NCI-H524 treated with DMSO at 0.1 percent for 48 hours (cell line): ENCODE measurements at regions not wholly inside any gene's neighbourhood (a gene's known extent, or its start where the extent isn't known, plus 50 kb on each side); places are given as distances from the start of the nearest gene placed in this dataset.
A peak's percentile ranks its signal among the peaks of the same experiment; 100 is the strongest.

ENCODE experiments used
- DNase-seq: peaks from one replicate; lab custom pipeline; 2025; lab: John Stamatoyannopoulos, UW

DNA sequence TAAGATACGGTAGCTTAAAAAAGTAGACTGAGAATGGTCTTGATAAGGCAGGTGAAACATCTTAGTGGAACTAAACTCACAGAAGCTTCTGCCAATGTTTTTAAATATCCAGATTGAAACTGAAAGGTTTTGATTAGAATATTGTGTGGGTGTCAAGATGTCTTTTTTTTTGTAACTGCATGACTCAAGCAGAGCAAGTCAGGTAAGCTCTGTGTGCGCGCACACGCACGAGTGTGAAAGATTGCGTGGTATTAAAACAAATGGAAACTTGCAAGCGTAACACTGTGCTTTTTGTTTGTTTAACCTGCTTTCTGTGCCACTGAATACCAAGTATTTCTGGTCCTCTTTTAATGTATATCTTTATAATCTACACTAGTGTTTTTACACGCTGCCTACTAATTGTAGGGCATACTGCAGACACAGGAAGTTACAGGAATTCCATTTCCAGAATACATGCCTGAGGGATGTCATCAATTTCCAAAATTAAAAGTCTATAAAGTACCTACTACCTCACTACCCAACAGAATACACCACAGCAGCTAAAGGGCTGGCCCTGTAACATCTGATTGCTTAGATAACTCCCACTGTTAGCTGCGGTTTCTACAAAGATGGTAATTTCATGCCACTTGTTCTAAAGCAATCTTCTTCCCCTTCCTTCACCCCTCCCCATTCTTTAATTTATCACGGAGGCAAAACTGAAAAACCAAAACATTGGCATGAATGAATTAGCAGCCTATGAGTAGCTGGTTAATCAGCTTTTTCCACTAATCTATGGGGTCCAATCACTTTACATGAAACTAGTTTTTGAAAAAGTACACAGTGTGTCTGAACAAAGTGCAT, 472.8 kb downstream of the SHQ1 start:
- no peak for DNase-seq

DNA sequence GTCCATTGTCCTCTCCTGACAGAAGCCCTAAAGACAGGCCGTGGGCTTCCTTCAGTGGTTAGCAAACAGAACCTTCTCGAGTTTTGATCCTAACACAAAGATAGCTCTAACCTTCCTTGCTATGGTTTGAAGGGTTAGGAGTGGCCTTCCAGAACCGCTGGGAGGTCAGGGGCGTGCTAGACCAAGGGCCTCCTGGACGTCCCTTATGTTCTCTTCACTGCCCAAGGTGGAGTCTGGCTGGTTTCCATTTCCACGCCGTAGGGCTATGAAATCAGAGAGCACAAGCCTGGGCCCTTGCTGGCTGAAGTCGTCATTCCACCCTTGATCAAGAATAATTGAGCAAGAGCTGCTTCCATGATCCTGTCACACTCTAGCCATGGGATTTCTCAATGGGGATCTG, 475.1 kb downstream of the SHQ1 start:
- no peak for DNase-seq

DNA sequence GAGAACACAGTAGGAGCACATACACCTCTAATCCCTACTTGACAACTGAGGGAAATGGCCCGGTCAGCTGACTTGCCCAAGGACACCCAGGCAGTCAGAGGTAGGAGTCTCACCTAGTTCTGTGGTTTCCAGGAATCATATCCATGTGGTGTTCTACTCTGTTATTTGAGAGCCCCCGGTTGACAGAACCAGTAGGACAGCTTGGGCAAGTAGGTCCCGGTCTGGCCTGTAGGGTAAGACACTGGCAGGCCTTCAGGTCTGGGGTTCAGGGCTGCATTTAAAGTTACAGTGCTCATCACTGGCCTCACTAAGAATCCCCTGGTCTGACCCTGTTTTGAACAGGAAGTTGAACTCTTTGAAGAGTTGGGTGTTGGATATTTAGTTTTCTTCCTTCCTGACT, 476.1 kb downstream of the SHQ1 start:
- DNase-seq: no peak

DNA sequence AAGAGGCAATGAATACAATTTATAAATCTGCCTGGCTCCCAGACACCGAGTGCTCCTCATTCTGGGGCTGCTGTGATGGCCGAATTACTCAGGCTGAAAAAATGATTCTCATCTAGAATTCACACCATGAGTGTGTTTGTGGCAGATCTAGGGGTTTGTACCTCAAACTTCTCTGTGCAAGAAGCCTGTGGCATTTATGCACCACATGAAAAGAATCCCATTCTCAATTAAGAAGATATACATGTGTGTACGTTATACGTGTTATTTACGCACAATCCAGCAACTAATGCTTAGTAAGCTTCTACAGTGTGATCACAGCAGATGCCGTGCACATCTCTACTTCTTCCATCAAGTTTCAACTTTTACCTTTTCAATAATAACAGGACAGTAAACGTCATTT, 476.8 kb downstream of the SHQ1 start:
- no peak for DNase-seq

DNA sequence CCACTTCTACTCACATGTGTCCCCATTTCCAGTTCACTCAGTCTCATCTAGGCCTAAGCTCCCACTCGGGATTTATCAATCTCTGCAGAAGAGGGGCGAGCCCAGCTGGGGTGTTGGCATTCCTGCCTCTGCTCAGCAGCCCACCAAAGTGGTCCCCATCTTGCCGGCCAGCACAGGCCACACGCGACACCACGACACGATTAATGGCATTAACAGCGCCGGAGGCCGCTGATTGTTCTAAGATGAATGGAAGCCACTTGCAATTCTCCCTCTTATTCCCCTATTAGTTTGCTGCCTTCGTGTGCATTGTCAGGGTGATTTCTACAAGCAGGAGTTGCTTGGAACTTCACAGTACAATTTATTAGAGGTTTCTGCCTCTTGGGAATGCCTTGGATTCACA, 477.3 kb downstream of the SHQ1 start:
- no peak for DNase-seq

DNA sequence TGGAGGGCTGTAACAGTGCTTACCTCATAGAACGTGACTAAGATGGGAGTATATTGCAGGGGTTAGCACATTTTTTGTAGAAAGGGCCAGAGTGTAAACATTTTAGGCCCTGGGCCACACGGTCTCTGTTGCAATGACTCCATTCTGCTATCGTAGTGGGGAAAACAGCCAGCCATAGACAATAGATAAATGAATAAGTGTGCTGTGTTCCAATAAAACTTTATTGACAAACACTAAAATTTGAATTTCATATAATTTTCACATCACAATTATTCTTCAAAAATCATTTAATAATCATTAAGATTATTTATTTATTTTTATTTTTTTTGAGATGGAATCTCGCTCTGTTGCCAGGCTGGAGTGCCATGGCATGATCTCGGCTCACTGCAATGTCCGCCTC, 478.6 kb downstream of the SHQ1 start:
- DNase-seq: no peak

DNA sequence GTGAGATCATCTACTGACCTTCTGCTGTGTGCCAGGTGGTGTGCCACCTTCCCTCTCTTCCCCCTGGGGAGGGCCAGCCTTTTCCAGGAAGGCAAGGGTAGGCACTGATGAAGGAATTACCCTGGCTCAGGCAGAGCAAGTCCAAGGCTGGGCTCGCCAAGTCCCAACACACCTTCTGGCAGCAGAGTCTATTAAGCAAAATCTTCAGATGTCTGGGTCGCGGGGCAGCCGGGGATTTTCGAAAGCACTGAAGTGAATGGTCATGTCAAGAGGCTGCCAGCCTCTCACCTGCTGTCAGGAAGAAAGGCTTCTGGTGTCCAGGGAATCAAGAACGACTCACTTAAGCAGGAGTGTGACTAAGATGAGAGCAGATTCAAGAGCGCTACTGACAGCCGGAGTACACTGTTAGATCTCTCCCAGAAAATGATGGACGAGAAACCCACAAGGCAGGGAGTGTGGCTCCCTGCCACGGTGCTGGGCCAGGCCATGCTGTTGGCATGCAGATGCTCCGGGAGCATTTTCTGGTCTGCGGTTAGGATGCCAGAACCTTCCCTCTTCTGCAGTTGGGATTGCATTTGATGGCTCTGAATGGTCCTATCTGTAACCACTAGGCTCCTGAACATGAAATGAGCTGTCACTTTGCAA, 479.8 kb downstream of the SHQ1 start:
- DNase-seq: peak; percentile 88

DNA sequence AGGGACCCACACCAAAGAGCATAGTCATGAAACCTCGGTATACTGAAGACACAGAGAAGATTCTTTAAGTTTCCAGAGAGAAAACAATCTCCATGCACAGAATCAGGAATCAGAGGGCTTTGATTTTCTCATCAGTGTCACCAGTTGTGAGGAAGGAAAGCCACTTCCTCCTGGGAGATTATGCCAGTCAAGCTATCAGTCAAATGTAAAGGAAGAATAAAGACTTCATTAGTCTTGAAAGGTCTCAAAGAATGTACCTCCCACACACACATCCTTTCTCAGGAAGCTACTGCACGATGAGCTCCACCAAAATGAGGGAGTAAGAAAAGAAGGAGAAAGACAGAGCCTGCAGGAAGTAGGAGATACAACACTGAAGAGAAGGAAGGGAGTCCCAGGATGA, 486.3 kb downstream of the SHQ1 start:
- no peak for DNase-seq

DNA sequence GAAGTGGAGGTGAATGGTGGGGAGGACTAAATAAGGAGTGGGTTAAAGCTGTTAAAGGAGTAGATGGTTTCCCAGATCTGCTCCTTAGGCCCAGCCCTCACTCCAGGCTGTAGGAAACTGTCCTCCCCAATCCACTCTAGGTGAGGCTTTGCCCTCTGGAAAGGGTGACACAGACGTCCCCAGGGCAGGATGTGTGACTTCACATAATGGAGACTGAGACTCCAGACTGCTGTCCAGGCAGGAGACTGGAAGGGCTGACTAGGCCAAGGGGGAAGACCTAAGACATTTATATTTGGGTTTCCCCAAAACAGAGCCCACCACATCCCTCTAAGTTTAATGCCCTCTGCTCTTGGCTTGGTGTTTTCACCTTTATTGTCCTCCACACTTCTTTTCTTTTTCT, 488.5 kb downstream of the SHQ1 start:
- no peak for DNase-seq

DNA sequence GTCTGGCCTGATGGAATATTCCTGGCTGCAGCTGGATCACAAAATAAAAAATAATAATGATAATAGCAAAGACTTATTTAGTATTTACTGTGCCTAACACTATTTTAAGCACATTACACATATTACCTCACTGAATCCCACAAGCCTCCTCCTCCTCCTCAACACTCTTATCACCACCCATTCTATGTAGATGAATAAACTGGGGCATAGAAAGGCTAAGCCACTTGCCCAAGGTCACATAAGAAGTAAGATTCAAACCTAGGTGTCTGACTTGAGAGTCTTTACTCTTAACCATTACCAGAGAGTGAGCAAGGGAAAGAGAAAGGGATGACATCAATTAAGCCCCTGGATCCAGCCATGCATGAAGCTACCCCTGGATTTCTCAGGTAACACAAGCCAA, 493.1 kb downstream of the SHQ1 start:
- no peak for DNase-seq

DNA sequence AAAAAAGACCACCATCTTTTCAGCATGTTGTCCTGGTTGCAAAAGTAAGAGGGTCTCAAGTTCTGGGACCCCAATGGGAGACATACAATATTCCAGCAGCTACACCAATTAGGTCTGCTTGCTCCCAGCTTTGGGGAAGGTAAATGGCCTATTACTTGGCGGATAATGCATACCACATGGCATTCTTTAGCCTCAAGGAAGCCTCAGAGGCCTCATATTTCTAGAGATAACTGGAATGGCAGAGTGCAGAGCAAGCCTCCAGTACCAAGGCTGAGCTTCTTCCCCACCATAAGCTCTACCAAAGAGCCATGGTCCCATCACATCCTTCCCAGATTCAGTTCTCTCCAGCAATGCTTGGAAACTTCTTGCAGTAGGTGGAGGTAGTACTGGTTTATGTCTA, 493.8 kb downstream of the SHQ1 start:
- DNase-seq: no peak

DNA sequence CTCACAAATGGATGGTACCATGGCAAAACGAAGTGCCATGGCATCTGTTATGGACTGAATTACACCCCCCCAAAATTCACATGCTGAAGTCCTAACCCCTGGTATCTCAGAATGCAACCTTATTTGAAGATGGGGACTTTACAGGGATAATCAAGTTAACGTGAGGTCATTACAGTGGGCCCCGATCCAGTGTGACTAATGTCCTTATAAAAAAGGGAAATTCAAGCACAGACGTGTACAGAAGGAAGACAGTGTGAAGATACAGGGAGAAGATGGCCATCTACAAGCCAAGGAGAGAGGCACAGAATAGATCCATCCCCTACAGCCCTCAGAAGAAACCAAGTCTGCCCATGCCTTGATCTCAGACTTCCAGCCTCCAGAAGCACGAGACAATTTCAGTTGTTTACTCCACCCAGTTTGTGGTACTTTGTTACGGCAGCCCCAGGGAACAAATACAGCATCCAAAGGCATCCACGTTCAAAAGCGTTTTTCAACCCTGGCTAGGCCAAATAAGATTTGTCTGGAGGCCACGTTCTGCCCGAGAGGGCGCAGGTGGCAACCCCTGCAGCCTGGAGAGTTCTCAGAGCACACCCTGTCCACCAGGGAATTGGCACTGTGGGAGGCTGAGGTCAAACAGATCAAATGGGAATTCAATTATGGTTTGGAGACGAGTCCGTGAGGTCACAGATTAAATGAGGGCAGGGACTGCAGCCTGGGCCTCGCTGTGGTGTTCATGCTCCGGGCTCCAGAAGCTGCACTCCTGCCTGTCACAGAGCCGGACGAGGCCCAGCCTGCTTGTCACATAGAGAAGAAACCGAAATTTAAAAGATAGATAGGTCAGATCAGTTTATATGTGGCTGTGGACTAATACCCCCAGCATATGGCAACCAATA, 494.8 kb downstream of the SHQ1 start:
- DNase-seq: no peak

DNA sequence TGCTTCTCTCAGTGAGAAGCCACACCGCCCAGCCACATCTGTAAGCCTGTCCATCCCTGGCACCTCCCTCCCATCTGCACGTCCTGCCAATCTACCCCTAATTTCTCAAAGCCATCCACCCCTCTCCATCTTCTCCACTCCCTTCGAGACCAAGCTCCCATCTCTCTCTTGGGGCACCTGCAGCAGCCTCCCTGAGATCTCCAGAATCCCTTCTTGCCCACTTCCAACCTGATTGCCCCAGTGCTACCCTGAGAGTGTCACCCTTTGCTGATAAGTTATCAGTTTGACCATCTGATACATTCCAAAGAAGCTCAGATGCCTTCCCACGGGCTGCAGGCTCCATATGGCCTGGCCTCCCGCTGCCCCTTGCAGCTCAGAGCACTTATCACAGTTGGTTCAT, 496.1 kb downstream of the SHQ1 start:
- no peak for DNase-seq

DNA sequence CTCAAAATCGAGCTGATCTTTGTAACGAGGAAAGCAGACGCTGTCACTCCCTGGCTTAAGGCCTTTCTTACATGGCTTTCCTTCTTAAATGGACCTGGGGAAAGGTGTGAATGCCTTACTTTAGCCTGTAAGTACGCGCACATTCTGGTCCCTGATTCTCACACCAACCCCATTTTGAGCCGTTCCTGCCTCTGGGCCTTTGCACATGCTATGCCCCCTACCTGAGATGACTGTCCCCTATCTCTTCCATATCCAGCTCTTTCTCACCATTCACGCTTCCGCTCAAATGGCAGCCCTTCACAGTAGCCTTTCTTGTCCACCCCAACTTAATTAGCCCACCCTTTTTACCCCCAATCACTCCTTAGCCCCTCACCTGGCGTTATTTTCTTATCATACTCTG, 496.7 kb downstream of the SHQ1 start:
- no peak for DNase-seq

DNA sequence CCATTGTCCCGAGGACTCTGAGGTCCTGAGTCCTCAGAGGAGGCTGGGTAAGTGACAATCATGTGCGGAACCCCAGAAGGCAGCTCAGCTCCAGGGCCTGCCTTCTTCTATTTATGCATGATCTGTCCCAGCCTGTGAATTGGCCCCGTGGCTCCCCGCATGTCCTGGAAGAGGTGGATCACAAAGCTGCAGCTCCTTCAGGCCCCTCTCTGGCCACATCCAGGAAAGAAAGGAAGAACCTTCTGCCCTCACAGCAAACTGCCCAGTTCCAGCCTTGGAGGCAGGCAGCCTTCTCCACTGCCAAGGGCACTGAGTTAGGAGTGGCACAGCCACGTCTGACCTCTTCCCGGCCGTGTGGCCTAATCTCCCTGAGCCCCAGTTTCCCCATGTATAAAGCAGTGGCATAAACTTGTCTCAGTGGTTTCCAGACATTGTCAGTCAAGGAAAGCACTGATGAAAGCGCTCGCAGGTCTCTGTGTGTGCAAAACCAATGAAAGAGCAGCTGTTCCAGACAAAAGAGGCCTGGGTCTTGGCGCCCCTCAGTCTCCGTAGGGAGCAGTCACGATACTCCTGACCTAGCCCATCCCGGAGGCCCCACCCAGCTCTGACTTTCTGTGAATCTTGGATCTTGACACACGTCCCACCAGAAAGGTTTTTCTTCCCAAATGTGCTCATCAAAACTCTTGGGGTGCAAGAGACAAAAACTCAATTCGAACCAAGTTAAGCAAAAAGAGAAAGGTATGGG, 497.3 kb downstream of the SHQ1 start:
- no peak for DNase-seq

DNA sequence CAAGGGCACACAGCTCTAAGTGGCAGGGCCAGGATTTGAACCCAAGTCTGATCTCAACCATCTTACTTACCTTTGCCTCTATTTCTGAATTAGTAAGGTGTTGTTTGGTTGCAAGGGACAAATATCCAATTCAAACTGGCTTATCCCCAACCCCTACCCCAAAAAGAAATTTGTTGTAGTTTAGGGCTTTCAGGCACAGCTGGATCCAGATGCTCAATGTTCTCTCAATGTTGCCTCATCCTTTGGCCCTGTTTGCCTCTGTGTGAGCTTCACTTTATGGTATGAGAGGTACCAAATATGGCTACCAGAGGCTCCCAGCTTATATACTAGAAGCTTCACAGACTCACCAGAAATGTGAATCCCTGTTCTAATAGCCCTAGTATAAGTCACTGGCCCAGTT, 499.9 kb downstream of the SHQ1 start:
- DNase-seq: no peak

DNA sequence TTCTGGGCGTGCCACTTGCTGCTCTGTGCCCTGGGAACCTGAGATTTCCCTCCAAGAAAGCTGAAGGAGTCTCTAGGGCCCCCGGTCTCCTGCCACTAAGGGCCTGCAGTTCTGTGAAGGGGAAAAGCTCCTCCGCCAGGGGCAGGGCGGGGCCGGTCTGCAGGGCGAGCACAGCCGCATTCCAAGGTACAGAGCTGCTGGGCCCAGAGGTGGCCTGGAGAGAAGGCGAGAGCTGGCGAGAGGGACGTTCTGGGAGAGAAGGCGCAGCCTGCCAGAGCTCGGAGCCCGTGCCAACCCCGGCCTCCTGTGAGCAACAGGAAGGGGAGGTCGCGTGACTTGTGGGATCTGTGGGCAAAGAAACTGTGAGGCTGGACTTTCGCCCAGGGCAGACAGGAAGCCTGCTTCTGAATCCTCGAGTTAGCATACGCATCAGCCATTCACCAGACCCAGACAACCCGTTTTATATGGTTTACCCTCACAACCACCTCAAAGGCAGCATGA, 500.4 kb downstream of the SHQ1 start:
- DNase-seq: no peak

DNA sequence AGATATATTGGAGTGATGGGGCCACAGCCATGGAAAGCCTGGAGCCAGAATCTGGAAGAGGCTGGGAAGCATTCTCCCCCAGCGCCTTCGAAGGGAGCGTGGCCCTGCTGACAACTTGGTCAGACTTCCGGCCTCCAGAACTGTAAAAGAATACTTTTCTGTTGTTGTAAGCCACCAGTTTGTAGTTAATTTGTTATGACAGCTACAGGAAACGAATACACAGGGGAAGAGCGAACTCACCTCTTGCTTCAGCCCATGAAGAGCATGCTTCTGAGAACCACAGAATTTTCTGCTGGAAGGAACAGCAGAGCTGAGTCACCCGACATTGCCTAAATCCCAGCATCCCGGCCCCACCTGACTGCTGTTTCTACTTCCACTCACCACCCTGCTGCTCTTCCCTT, 501.7 kb downstream of the SHQ1 start:
- DNase-seq: no peak

DNA sequence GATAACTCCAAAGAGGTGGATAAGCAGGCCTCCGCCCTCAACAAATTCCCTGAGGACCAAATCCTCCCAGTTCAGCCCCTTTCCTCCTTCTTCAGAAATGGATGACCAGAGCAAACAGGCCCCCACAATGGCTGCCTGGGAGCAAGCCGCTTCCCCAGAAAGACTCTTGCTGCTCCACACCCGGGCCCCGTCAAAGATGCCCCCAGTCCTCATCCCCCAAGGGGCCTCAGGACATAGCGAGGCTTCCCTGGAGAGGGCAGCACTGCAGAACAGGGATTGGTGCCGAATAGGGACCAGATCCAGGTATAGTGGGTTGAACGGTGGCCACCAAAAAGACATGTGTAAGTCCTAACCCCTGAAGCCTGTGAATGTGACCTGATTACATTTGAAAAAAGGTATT, 502.3 kb downstream of the SHQ1 start:
- no peak for DNase-seq

DNA sequence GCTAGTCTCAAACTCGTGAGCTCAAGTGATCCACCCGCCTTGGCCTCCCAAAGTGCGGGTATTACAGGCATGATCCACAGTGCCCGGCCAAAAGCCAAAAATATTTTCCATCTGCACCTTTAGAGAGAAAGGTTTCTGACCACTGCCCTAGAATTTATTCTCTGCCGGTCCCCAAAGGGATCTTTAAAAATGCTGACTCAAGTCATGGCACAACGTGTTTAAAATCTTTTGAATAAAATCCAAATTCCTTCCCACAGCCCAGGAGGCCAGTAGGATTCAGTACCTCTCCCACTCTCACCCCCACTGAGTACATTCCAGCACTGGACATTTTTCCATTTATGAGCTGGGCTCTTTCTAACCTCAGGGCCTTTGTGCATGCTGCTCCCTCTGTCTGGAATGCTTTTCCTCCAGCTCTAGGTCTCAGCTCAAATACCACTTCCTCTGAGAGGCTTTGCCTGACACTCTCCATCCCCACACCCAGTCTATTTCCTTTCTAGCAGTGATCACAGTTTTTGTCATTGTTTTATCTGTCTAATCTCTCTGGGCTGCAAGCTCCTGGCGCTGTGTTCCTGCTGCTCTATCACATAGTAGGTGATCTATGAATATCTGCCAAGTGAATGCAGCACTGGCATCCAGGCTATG, 502.9 kb downstream of the SHQ1 start:
- DNase-seq: no peak

DNA sequence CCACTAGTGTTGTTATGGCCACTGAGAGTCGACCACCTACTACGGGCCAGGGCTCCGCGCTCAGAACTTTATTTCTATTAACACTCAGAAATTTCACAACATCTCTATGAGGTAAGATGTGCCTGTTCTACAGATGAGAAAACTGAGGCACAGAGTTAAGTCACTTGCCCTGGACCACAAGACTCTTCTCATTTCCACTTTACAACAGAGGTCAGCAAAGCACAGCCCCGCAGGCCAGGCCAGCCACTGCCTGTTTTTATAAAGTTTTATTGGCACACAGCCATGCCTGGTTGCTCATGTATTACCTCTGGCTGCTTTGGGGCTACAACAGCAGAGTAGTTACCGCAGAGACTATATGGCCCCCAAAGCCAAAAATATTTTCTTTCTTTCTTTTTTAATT, 503.6 kb downstream of the SHQ1 start:
- no peak for DNase-seq
